CD4-positive, alpha-beta memory T cell (primary cell): ENCODE measurements at regions not wholly inside any gene's neighbourhood (a gene's known extent, or its start where the extent isn't known, plus 50 kb on each side); places are given as distances from the start of the nearest gene placed in this dataset.

ENCODE experiments used
- CTCF ChIA-PET: fragments of 350-600 bp; sonication (Branson Sonifier 250); formaldehyde crosslinking; loops from one replicate; lab custom pipeline; 2021; ENCODE audit warnings: inconsistent platforms; ENCODE audit not compliant: partially characterized antibody; lab: Charles Lee
- POLR2A ChIA-PET: fragments of 350-600 bp; sonication (Branson Sonifier 250); formaldehyde crosslinking; loops from one replicate; lab custom pipeline; 2021; ENCODE audit not compliant: partially characterized antibody; lab: Charles Lee
- DNase-seq, 5 donors: peaks; one replicate each; pipeline versions ENCODE4 v3.0.0 to v3.0.0-alpha.2; 2020 to 2022; ENCODE audit warnings: mixed read lengths in 1 of 5
- H3K27ac ChIP-seq: one replicate; pipeline ENCODE4 v1.7.0; 2013; ENCODE audit warnings: low read depth, low read length
- H3K27me3 ChIP-seq: 2 replicates; pipeline ENCODE4 v1.7.0; 2013; ENCODE audit warnings: mild to moderate bottlenecking, low read length, moderate library complexity; ENCODE audit not compliant: insufficient read depth
- H3K36me3 ChIP-seq: 2 replicates; pipeline ENCODE4 v1.7.0; 2013; ENCODE audit warnings: mild to moderate bottlenecking, low read length, moderate library complexity; ENCODE audit not compliant: insufficient read depth
- H3K4me1 ChIP-seq: 2 replicates; pipeline ENCODE4 v1.7.0; 2013; ENCODE audit warnings: mild to moderate bottlenecking, low read length, moderate library complexity; ENCODE audit not compliant: insufficient read depth
- H3K4me3 ChIP-seq, 2 donors: one replicate each; pipeline ENCODE4 v1.7.0; 2013; ENCODE audit warnings: low read length in 2 of 2, mild to moderate bottlenecking in 1 of 2
- H3K9me3 ChIP-seq, 2 donors: one replicate each; pipeline ENCODE4 v1.7.0; 2013; ENCODE audit warnings: low read length in 2 of 2, control low read depth in 1 of 2; ENCODE audit not compliant: control insufficient read depth in 1 of 2
- H3K27ac Mint-ChIP-seq, 7 donors: one replicate each; pipeline ENCODE4 v1.8.0; 2020 to 2021; ENCODE audit warnings: mixed read lengths in 7 of 7, mild to moderate bottlenecking in 6 of 7, inconsistent platforms in 3 of 7, moderate library complexity in 3 of 7
- H3K27me3 Mint-ChIP-seq, 2 donors: one replicate each; pipeline ENCODE4 v1.8.0; 2020 to 2021; ENCODE audit warnings: mixed read lengths in 2 of 2
- H3K36me3 Mint-ChIP-seq, 2 donors: one replicate each; pipeline ENCODE4 v1.8.0; 2020 to 2021; ENCODE audit warnings: mixed read lengths in 2 of 2, inconsistent platforms in 1 of 2, mild to moderate bottlenecking in 1 of 2
- H3K4me1 Mint-ChIP-seq, 4 donors: one replicate each; pipeline ENCODE4 v1.8.0; 2020 to 2021; ENCODE audit warnings: mixed read lengths in 4 of 4, mild to moderate bottlenecking in 1 of 4
- H3K4me3 Mint-ChIP-seq, 8 donors: one replicate each; pipeline ENCODE4 v1.8.0; 2020 to 2021; ENCODE audit warnings: mixed read lengths in 8 of 8, mild to moderate bottlenecking in 7 of 8, moderate library complexity in 6 of 8, inconsistent platforms in 3 of 8
- H3K9me3 Mint-ChIP-seq, 8 donors: one replicate each; pipeline ENCODE4 v1.8.0; 2020 to 2021; ENCODE audit warnings: mixed read lengths in 8 of 8, mild to moderate bottlenecking in 5 of 8, inconsistent platforms in 3 of 8, moderate library complexity in 1 of 8
- intact Hi-C: fragments of 100-400 bp; cut with micrococcal nuclease; formaldehyde crosslinking; loops from one replicate; pipeline ENCODE4 v1.15.1; 2023

GRCh38 chr1:83626603-83627002 is 372.3 kb downstream of the TTLL7 start:
- no peaks in the 10 kb centered on the region for H3K36me3 Mint-ChIP-seq
- H3K27me3 Mint-ChIP-seq: no peaks in the 10 kb centered on the region
- no peak overlapping the region for H3K27ac Mint-ChIP-seq
- DNase-seq: no peak
- POLR2A ChIA-PET: interaction anchor here (0.7 kb wide), 1 partner anchor 66 kb away, joined by 3 read pairs; no protein-coding TSS in a partner anchor
- Histone ChIP-seq H3K4me3 (no peak overlapping the region), H3K36me3 (no peaks in the 10 kb centered on the region), H3K4me1 (no peaks in the 10 kb centered on the region), H3K9me3 (no peaks in the 10 kb centered on the region), H3K27me3 (no peaks in the 10 kb centered on the region), H3K27ac (no peak overlapping the region)
- peaks cover 0 to 6% (median 1%) of the 10 kb centered on the region in 8 donors for H3K9me3 Mint-ChIP-seq
- H3K4me1 Mint-ChIP-seq: no peaks in the 10 kb centered on the region
- intact Hi-C loops: no loop called here
- H3K4me3 Mint-ChIP-seq: no peak overlapping the region
- CTCF ChIA-PET: no interaction called here

- Histone ChIP-seq H3K27ac (no peak overlapping the region), H3K36me3 (no peaks in the 10 kb centered on the region), H3K9me3 (no peaks in the 10 kb centered on the region), H3K4me3 (no peak overlapping the region), H3K4me1 (no peaks in the 10 kb centered on the region), H3K27me3 (no peaks in the 10 kb centered on the region)
- Mint-ChIP-seq H3K4me1 (no peaks in the 10 kb centered on the region), H3K27ac (no peak overlapping the region), H3K27me3 (no peaks in the 10 kb centered on the region), H3K9me3 (peaks cover 0 to 6% (median 1%) of the 10 kb centered on the region in 8 donors), H3K36me3 (no peaks in the 10 kb centered on the region), H3K4me3 (no peak overlapping the region)
- intact Hi-C loops: no loop called here
- DNase-seq: no peak
- CTCF ChIA-PET: no interaction called here
- POLR2A ChIA-PET: no interaction called here
Observed at GRCh38 chr1:83625646-83626045, 373.3 kb downstream of the TTLL7 start.

GRCh38 chr1:83620016-83620415 is 378.9 kb downstream of the TTLL7 start:
- Histone ChIP-seq H3K27ac (no peak overlapping the region), H3K36me3 (no peaks in the 10 kb centered on the region), H3K4me3 (no peak overlapping the region), H3K9me3 (no peaks in the 10 kb centered on the region), H3K4me1 (no peaks in the 10 kb centered on the region), H3K27me3 (no peaks in the 10 kb centered on the region)
- Mint-ChIP-seq H3K9me3 (no peaks in the 10 kb centered on the region), H3K27me3 (no peaks in the 10 kb centered on the region), H3K4me1 (no peaks in the 10 kb centered on the region), H3K27ac (no peak overlapping the region), H3K36me3 (no peaks in the 10 kb centered on the region), H3K4me3 (no peak overlapping the region)
- CTCF ChIA-PET: no interaction called here
- no peak for DNase-seq
- POLR2A ChIA-PET: no interaction called here
- intact Hi-C loops: no loop called here

GRCh38 chr1:83619170-83619896 is 379.6 kb downstream of the TTLL7 start:
- no peak overlapping the region for H3K27ac ChIP-seq
- intact Hi-C loops: no loop called here
- H3K27me3 ChIP-seq: no peaks in the 10 kb centered on the region
- Mint-ChIP-seq H3K4me3 (no peak overlapping the region), H3K4me1 (no peaks in the 10 kb centered on the region), H3K27me3 (no peaks in the 10 kb centered on the region), H3K9me3 (no peaks in the 10 kb centered on the region), H3K36me3 (no peaks in the 10 kb centered on the region), H3K27ac (no peak overlapping the region)
- no peaks in the 10 kb centered on the region for H3K36me3 ChIP-seq
- H3K4me3 ChIP-seq: no peak overlapping the region
- ChIA-PET POLR2A (no interaction called here), CTCF (no interaction called here)
- H3K4me1 ChIP-seq: no peaks in the 10 kb centered on the region
- H3K9me3 ChIP-seq: no peaks in the 10 kb centered on the region
- DNase-seq: no peak

- no peak overlapping the region for H3K4me3 ChIP-seq
- Mint-ChIP-seq H3K4me3 (no peak overlapping the region), H3K36me3 (no peaks in the 10 kb centered on the region), H3K27ac (no peak overlapping the region), H3K9me3 (no peaks in the 10 kb centered on the region), H3K27me3 (no peaks in the 10 kb centered on the region), H3K4me1 (no peaks in the 10 kb centered on the region)
- H3K27ac ChIP-seq: no peak overlapping the region
- POLR2A ChIA-PET: interaction anchor here (1.1 kb wide), 1 partner anchor 19 kb away, joined by 3 read pairs; no protein-coding TSS in a partner anchor
- no peaks in the 10 kb centered on the region for H3K36me3 ChIP-seq
- H3K27me3 ChIP-seq: no peaks in the 10 kb centered on the region
- H3K9me3 ChIP-seq: no peaks in the 10 kb centered on the region
- no peaks in the 10 kb centered on the region for H3K4me1 ChIP-seq
- CTCF ChIA-PET: no interaction called here
- no peak for DNase-seq
- intact Hi-C loops: no loop called here
Observed at GRCh38 chr1:83617883-83618282, 381.0 kb downstream of the TTLL7 start.

- peaks cover 0 to 3% (median 0%) of the 10 kb centered on the region in 8 donors for H3K9me3 Mint-ChIP-seq
- H3K4me3 Mint-ChIP-seq: no peak overlapping the region
- no peak for DNase-seq
- ChIA-PET CTCF (no interaction called here), POLR2A (no interaction called here)
- H3K27ac Mint-ChIP-seq: no peak overlapping the region
- no peaks in the 10 kb centered on the region for H3K4me1 Mint-ChIP-seq
- H3K4me3 ChIP-seq: no peak overlapping the region
- H3K36me3 ChIP-seq: no peaks in the 10 kb centered on the region
- H3K4me1 ChIP-seq: no peaks in the 10 kb centered on the region
- intact Hi-C loops: no loop called here
- no peak overlapping the region for H3K27ac ChIP-seq
- no peaks in the 10 kb centered on the region for H3K27me3 ChIP-seq
- no peaks in the 10 kb centered on the region for H3K36me3 Mint-ChIP-seq
- no peaks in the 10 kb centered on the region for H3K27me3 Mint-ChIP-seq
- H3K9me3 ChIP-seq: no peaks in the 10 kb centered on the region
Observed at GRCh38 chr1:83615370-83615769, 383.6 kb downstream of the TTLL7 start.

GRCh38 chr1:83606416-83606955 is 392.4 kb downstream of the TTLL7 start:
- H3K4me3 ChIP-seq: no peak overlapping the region
- POLR2A ChIA-PET: no interaction called here
- H3K27me3 ChIP-seq: no peaks in the 10 kb centered on the region
- no peaks in the 10 kb centered on the region for H3K27me3 Mint-ChIP-seq
- H3K9me3 Mint-ChIP-seq: peaks cover 0 to 8% (median 3%) of the 10 kb centered on the region in 8 donors
- no peak overlapping the region for H3K27ac ChIP-seq
- no peaks in the 10 kb centered on the region for H3K9me3 ChIP-seq
- H3K27ac Mint-ChIP-seq: no peak overlapping the region
- DNase-seq: no peak
- no peak overlapping the region for H3K4me3 Mint-ChIP-seq
- CTCF ChIA-PET: no interaction called here
- intact Hi-C loops: no loop called here
- no peaks in the 10 kb centered on the region for H3K4me1 Mint-ChIP-seq
- no peaks in the 10 kb centered on the region for H3K36me3 ChIP-seq
- H3K4me1 ChIP-seq: no peaks in the 10 kb centered on the region
- H3K36me3 Mint-ChIP-seq: no peaks in the 10 kb centered on the region
